ENCODE measurements at regions not wholly inside any gene's neighbourhood (a gene's known extent, or its start where the extent isn't known, plus 50 kb on each side); places are given as distances from the start of the nearest gene placed in this dataset.

- Histone ChIP-seq H3K27ac (no peak overlapping the region), H3K9me3 (no peaks in the 10 kb centered on the region), H3K36me3 (no peaks in the 10 kb centered on the region), H3K4me1 (replicated peaks) (no peaks in the 10 kb centered on the region), H3K27me3 (replicated peaks; ENCODE audit: insufficient read depth) (peaks cover 2% of the 10 kb centered on the region), H3K4me3 (no peak overlapping the region)
- intact Hi-C loops (cut with DNase I): no loop called here
- WGBS: 82% methylated on average over 4 of the region's 4 CpGs
- TF ChIP-seq CTCF (IDR thresholded peaks at IDR 0.05) (no peak), POLR2A (IDR thresholded peaks at IDR 0.05) (no peak), POLR2AphosphoS5 (IDR thresholded peaks at IDR 0.05) (no peak)
- no peak for DNase-seq (ENCODE audit: low spot score)
These were observed 474.1 kb downstream of the MN1 start for GRCh38 chr22:27327497-27327896.

- TF ChIP-seq POLR2A (IDR thresholded peaks at IDR 0.05): no peak
- TF ChIP-seq POLR2AphosphoS5 (IDR thresholded peaks at IDR 0.05): no peak
- no peak for TF ChIP-seq CTCF (IDR thresholded peaks at IDR 0.05)
- DNase-seq (ENCODE audit: low spot score): no peak
- Histone ChIP-seq H3K4me1 (replicated peaks) (no peaks in the 10 kb centered on the region), H3K4me3 (no peak overlapping the region), H3K9me3 (no peaks in the 10 kb centered on the region), H3K36me3 (no peaks in the 10 kb centered on the region), H3K27me3 (replicated peaks; ENCODE audit: insufficient read depth) (peaks cover 2% of the 10 kb centered on the region), H3K27ac (no peak overlapping the region)
- intact Hi-C loops (cut with DNase I): no loop called here
- WGBS: 91% methylated on average over 5 of the region's 5 CpGs
These were observed 473.4 kb downstream of the MN1 start for GRCh38 chr22:27327981-27328721.

GRCh38 chr22:27329131-27329850 is 472.3 kb downstream of the MN1 start:
- DNase-seq (ENCODE audit: low spot score): no peak
- TF ChIP-seq CTCF (IDR thresholded peaks at IDR 0.05) (no peak), POLR2A (IDR thresholded peaks at IDR 0.05) (no peak), POLR2AphosphoS5 (IDR thresholded peaks at IDR 0.05) (no peak)
- Histone ChIP-seq H3K4me1 (replicated peaks) (no peaks in the 10 kb centered on the region), H3K9me3 (no peaks in the 10 kb centered on the region), H3K4me3 (no peak overlapping the region), H3K27ac (no peak overlapping the region), H3K27me3 (replicated peaks; ENCODE audit: insufficient read depth) (no peaks in the 10 kb centered on the region), H3K36me3 (no peaks in the 10 kb centered on the region)
- WGBS: 18% methylated on average over 13 of the region's 13 CpGs
- intact Hi-C loops (cut with DNase I): no loop called here

GRCh38 chr22:27329966-27330645 is 471.4 kb downstream of the MN1 start:
- H3K27ac ChIP-seq: no peak overlapping the region

More at GRCh38 chr22:27329966-27330645, 471.4 kb downstream of the MN1 start:
- WGBS: 92% methylated on average over 3 of the region's 3 CpGs
- Histone ChIP-seq H3K27me3 (replicated peaks; ENCODE audit: insufficient read depth) (no peaks in the 10 kb centered on the region), H3K36me3 (no peaks in the 10 kb centered on the region), H3K4me3 (no peak overlapping the region), H3K9me3 (no peaks in the 10 kb centered on the region), H3K4me1 (replicated peaks) (no peaks in the 10 kb centered on the region)
- DNase-seq (ENCODE audit: low spot score): no peak
- intact Hi-C loops (cut with DNase I): no loop called here
- TF ChIP-seq POLR2A (IDR thresholded peaks at IDR 0.05): no peak
- TF ChIP-seq POLR2AphosphoS5 (IDR thresholded peaks at IDR 0.05): no peak
- TF ChIP-seq CTCF (IDR thresholded peaks at IDR 0.05): no peak

Data from prostate gland (tissue), 2 donors.